Rectal smooth muscle tissue (tissue), 1 donor: ENCODE measurements at regions not wholly inside any gene's neighbourhood (a gene's known extent, or its start where the extent isn't known, plus 50 kb on each side); places are given as distances from the start of the nearest gene placed in this dataset.
"Not testable (repeated sequence)": the region's sequence is repeated elsewhere in the genome, so short reads cannot be mapped to it uniquely, and the experiment has no call there.

Experiments
- H3K27ac ChIP-seq: one replicate; pipeline ENCODE4 v1.7.0; 2013; ENCODE audit warnings: low read depth, low read length, inconsistent platforms
- H3K27me3 ChIP-seq: one replicate; pipeline ENCODE4 v1.7.0; 2013; ENCODE audit warnings: low read length; ENCODE audit not compliant: control insufficient read depth, insufficient read depth
- H3K36me3 ChIP-seq: one replicate; pipeline ENCODE4 v1.7.0; 2013; ENCODE audit warnings: low read length; ENCODE audit not compliant: control insufficient read depth, insufficient read depth
- H3K4me1 ChIP-seq: one replicate; pipeline ENCODE4 v1.7.0; 2013; ENCODE audit warnings: low read length; ENCODE audit not compliant: control insufficient read depth, insufficient read depth
- H3K4me3 ChIP-seq: one replicate; pipeline ENCODE4 v1.7.0; 2013; ENCODE audit warnings: low read length
- H3K9ac ChIP-seq: one replicate; pipeline ENCODE4 v1.7.0; 2013; ENCODE audit warnings: low read length

DNA sequence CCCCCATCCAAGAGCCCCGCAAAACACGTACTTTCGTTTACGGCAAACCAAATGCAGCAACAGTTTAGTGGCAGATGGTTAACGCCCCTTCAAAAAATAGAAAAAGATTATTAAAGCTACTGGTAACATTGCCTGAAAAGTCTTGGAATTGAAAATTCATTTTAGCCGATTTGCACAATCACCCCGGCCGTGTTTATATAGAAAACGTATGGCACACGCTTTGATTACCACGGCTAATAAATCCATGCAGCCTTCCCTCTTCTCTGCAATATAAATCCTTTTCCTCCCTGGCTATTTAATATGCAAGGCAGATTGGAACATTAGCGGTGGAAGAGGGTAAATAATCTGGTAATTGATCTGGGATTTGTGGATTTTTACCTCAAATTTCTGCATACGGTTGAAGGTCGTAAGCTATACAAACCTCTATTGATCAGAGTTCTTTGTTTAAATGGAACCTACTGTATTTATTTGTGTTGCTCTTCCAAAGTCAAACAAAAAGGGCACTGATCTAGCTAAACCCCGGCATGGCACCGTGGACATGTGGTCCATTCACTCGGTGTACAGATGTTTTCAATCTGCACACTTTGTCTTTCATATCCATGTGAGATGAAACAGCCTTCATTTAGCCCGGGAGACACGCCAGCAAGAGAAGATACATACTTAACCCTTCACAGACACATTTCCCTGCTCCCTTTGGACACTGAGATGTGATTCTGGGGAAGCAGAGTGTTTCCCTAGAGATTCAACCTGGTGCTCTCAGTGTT lies 238.1 kb upstream of the MAF start:
- no peaks in the 10 kb centered on the region for H3K27me3 ChIP-seq
- H3K27ac ChIP-seq = no peak overlapping the region
- no peak overlapping the region for H3K4me3 ChIP-seq
- H3K9ac ChIP-seq = no peak overlapping the region
- H3K4me1 ChIP-seq = peaks cover 19% of the 10 kb centered on the region
- H3K36me3 ChIP-seq = no peaks in the 10 kb centered on the region

DNA sequence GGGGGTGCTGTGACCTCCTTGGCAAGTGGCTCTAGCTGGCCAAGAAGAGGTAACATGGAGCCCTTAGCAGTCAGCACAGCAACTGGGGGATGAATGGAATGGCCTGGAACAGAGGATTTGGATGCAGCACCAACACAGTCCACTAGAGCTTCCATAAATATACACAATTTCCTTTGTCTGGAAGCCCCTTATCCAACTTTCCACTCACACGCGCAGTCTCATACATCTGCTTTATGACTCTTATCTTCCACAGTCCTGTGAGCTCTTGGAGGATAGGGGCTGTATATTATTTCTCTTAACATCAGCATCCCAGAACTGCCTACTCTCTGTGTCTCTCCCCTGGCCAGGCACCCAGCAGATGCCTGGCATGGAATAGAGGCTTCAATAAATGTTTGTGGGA lies 235.6 kb upstream of the MAF start:
- Histone ChIP-seq H3K36me3 (no peaks in the 10 kb centered on the region), H3K9ac (no peak overlapping the region), H3K4me1 (peaks cover 19% of the 10 kb centered on the region), H3K27ac (no peak overlapping the region), H3K4me3 (no peak overlapping the region), H3K27me3 (no peaks in the 10 kb centered on the region)

DNA sequence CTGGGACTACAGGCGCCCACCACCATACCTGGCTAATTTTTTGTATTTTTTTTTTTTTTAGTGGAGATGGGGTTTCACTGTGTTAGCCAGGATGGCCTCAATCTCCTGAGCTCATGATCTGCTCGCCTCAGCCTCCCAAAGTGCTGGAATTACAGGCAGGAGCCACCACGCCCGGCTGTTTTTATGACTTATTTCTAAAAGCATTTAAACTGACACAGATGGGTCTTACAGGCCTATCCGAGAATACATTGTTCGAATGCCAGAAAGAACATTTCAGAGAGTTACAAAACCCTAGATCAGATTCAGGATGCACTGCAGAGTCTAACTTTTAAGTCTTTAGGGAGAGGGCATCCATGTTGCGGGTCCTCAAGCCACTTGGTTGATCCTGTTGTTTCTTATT lies 234.7 kb upstream of the MAF start:
- no peak overlapping the region for H3K4me3 ChIP-seq
- H3K4me1 ChIP-seq = peaks cover 16% of the 10 kb centered on the region

DNA sequence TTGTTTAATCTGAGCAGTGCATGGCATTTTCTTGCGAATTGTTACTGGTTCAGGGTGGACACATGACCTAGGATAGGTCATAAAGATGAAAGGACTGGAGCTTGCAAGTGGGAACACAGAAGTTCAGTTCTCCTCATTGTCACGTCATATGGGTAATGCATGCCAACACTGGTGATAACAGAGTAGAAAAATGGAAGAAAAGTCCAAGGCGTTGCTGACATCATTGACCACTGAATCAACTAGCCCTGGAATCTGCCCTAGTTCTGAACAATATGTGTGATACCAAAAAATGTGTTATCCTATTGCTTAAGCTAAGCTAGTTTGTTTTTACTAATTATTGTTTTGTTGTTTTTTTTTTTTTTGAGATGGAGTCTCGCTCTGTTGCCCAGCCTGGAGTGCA lies 234.2 kb upstream of the MAF start:
- H3K4me3 ChIP-seq = no peak overlapping the region
- peaks cover 12% of the 10 kb centered on the region for H3K4me1 ChIP-seq
- H3K27ac ChIP-seq = no peak overlapping the region
- no peaks in the 10 kb centered on the region for H3K36me3 ChIP-seq
- H3K9ac ChIP-seq = no peak overlapping the region
- H3K27me3 ChIP-seq = no peaks in the 10 kb centered on the region

More for the DNA sequence above, 234.7 kb upstream of the MAF start:
- Histone ChIP-seq H3K27me3 (no peaks in the 10 kb centered on the region), H3K9ac (no peak overlapping the region), H3K36me3 (no peaks in the 10 kb centered on the region), H3K27ac (no peak overlapping the region)

DNA sequence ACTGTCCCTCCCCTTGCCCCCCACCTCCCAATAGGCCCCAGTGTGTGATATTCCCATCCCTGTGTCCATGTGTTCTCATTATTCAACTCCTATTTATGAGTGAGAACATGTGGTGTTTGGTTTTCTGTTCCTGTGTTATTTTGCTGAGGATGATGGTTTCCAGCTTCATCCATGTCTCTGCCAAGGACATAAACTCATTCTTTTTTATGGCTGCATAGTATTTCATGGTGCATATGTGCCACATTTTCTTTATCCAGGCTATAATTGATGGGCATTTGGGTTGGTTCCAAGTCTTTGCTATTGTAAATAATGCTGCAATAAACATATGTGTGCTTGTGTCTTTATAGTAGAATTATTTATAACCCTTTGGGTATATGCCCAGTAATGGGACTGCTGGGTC lies 233.5 kb upstream of the MAF start:
- H3K4me1 ChIP-seq, H3K27me3 ChIP-seq, H3K27ac ChIP-seq, H3K4me3 ChIP-seq, H3K36me3 ChIP-seq, H3K9ac ChIP-seq: not testable (repeated sequence)

DNA sequence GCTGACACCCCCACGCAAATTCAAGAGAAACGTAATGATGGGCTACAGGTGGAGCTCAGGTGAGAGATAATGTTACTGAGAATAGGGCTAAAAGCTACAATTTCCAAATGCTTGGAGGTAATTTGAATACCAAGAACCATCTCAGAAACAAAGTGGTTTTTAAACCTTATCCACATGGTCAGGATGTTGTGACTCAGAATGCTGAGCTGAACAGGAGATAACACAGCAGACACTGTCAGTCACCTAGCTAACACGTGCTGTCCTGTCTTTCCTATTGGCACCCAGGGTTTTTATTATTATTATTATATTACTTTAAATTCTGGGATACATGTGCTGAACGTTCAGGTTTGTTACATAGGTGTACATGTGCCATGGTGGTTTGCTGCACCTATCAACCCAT lies 233.0 kb upstream of the MAF start:
- Histone ChIP-seq H3K27me3 (no peaks in the 10 kb centered on the region), H3K4me1 (peaks cover under 1% of the 10 kb centered on the region), H3K27ac (no peak overlapping the region), H3K36me3 (no peaks in the 10 kb centered on the region), H3K9ac (no peak overlapping the region), H3K4me3 (no peak overlapping the region)

DNA sequence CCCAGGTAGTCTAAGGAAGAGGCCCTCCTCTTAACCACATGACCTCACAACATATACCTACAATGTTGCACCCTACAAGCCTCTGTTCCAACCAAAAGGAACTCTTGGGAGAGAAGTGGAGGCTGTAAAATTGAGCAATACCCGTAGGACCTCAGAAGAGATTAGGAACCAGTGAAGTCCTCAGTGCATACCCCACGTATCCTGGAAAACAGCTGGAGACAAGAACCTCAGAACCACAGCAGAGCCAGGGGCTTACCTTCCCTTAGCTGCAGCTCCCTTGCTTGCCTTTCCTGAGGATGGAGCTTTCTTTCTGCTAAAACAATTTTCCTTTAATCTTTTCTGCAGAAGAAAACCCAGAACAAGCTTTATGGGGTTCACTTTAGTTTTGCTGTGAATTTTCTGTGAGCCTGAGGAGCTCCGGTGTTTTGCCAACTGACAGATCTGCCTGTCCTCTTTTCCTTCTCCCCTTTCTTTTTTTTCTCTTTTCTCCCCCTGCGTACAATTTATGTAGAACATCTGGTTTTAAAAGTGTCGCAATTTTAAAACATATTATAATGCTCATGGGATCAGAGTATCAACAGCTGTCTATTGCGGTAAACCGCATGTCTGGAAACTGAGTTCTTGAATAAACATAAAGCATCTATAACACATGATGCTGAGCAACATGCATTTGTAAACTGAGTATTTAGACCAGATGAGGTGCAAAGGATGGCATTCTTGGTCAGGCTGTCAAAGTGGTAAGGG lies 226.4 kb upstream of the MAF start:
- H3K27me3 ChIP-seq = no peaks in the 10 kb centered on the region
- H3K36me3 ChIP-seq = no peaks in the 10 kb centered on the region
- H3K4me1 ChIP-seq = no peaks in the 10 kb centered on the region
- H3K4me3 ChIP-seq = no peak overlapping the region
- no peak overlapping the region for H3K27ac ChIP-seq
- no peak overlapping the region for H3K9ac ChIP-seq

DNA sequence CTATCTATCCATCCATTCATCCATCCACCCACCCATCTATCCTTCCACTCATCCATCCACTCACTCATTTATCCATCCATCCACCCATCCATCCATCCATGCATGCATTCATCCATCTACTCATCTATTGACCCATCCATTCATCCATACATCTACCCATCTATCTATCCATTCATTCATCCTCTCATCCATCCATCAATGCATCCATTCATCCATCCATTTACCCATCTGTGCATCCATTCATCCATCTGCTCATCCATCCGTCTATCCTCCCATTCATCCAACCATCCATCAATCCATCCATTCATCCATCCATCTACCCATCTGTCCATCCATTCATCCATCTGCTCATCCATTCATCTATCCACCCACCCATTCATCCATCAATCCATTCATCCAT lies 224.5 kb upstream of the MAF start:
- no peaks in the 10 kb centered on the region for H3K27me3 ChIP-seq
- no peaks in the 10 kb centered on the region for H3K4me1 ChIP-seq
- no peaks in the 10 kb centered on the region for H3K36me3 ChIP-seq
- H3K27ac ChIP-seq = no peak overlapping the region
- no peak overlapping the region for H3K4me3 ChIP-seq
- no peak overlapping the region for H3K9ac ChIP-seq

DNA sequence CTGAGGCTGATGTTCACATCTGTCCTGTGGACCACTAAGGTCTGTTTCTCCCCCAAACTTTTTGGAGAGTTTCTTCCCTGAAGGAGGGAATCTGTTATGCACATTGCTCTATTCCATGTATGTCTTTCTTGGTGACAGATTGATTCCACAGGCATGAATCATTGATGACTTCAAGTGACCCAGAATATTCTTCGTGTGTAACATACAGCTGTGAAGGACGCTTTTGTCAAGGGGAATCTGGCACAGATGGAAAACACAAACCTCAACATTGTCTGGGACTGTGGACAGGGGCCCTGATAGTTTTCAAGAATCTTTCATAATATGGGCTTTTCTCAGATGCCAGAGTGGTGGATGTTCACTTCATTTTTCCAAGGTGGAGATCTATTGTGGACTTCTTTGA lies 223.1 kb upstream of the MAF start:
- no peaks in the 10 kb centered on the region for H3K4me1 ChIP-seq
- no peaks in the 10 kb centered on the region for H3K36me3 ChIP-seq
- H3K4me3 ChIP-seq = no peak overlapping the region
- H3K27ac ChIP-seq = no peak overlapping the region
- H3K27me3 ChIP-seq = no peaks in the 10 kb centered on the region
- no peak overlapping the region for H3K9ac ChIP-seq

DNA sequence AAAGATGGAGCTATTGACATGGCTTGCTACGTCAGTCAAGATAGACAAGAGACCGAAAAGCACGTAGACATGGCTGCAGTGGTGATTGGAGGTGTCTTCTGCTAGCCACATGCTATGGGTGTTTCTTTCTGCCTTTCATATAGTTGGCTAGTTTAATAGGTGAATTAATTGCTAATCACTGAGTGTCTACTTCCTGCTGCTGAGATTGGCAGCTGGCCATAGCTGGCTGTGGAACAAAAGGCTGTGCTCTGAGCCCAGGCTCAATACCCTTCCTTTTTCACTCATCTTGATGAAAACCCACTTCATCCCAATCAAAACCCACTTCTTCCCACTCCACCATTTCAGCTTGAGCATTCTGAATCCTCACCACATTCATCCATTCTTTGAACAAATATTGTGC lies 221.4 kb upstream of the MAF start:
- H3K4me1 ChIP-seq = no peaks in the 10 kb centered on the region
- no peak overlapping the region for H3K27ac ChIP-seq
- H3K27me3 ChIP-seq = no peaks in the 10 kb centered on the region
- no peaks in the 10 kb centered on the region for H3K36me3 ChIP-seq
- H3K9ac ChIP-seq = no peak overlapping the region
- H3K4me3 ChIP-seq = no peak overlapping the region

DNA sequence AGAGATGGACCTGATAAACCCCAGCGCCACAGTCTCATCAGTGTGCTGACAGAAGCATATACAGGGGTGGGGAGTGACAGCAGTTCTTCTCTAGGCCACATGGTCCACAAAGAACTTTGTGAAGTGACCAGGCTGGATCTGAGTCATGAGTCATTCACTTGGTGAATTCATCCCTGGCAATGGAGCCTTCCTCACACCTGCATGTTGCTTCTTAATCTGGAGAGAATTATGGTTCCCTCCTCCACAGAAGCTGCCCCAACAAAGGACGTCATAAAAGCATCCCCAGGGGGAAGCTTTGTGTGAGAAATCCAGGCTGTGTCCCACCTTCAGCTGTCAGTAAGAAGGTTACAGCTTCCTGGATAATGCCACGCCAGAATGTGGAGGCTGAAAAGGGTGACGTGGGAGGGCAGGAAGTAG lies 215.6 kb upstream of the MAF start:
- no peak overlapping the region for H3K27ac ChIP-seq
- no peak overlapping the region for H3K9ac ChIP-seq
- no peak overlapping the region for H3K4me3 ChIP-seq
- no peaks in the 10 kb centered on the region for H3K27me3 ChIP-seq
- no peaks in the 10 kb centered on the region for H3K4me1 ChIP-seq
- H3K36me3 ChIP-seq = no peaks in the 10 kb centered on the region

DNA sequence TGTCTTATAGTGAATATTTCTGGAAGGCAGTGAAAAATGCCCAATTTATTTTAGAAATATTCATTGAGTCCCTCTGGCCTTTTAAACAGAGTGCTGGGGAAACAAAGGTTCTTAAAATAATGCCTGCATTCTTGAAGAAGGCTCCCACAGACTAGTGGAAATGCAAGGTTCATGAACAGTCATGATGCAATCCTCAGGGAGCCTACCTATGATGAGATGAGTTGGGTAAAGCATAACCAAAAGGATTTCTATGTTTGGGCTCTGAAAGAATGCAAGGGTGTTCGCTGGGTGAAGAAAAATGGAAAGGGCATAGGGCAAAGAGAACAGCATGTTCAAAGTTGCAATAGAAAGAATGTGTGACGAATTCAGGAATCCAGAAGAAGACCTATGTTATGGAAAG lies 214.5 kb upstream of the MAF start:
- H3K4me3 ChIP-seq = no peak overlapping the region
- no peak overlapping the region for H3K9ac ChIP-seq
- H3K4me1 ChIP-seq = no peaks in the 10 kb centered on the region
- H3K27me3 ChIP-seq = no peaks in the 10 kb centered on the region
- no peaks in the 10 kb centered on the region for H3K36me3 ChIP-seq
- no peak overlapping the region for H3K27ac ChIP-seq

DNA sequence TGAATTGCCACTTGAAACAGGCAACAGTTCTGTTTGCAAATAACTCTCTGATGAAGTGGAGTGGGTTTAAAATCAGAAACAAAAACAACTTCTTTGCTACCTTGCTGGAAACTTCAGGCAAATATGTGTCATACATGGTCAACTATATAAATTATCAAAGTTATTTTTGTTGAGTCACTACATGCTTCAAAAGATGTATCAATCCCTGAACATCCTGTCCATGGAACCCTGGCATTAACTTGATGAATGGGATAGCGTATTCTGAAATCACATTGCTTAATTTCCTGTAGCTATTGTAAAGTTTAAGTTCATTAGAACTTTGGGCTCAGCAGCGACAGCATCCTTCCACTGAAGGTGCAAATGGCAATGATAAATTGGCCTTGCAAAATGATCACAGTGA lies 213.6 kb upstream of the MAF start:
- H3K9ac ChIP-seq = no peak overlapping the region
- no peaks in the 10 kb centered on the region for H3K27me3 ChIP-seq
- H3K27ac ChIP-seq = no peak overlapping the region
- H3K4me1 ChIP-seq = no peaks in the 10 kb centered on the region
- no peak overlapping the region for H3K4me3 ChIP-seq
- H3K36me3 ChIP-seq = no peaks in the 10 kb centered on the region
